Neural cell (in vitro differentiated cells): ENCODE measurements at regions not wholly inside any gene's neighbourhood (a gene's known extent, or its start where the extent isn't known, plus 50 kb on each side); places are given as distances from the start of the nearest gene placed in this dataset.

Experiments
- H2AFZ ChIP-seq: fragments of 200-600, 300-800 bp; sonication (generic), shearing (Covaris generic); 2 replicates; pipeline ENCODE4 v1.6.0; 2014; ENCODE audit warnings: low read depth, mild to moderate bottlenecking, antibody characterized with exemption, low read length, moderate library complexity
- H3F3A ChIP-seq: fragments of 200-600 bp; shearing (Covaris generic); 2 replicates; pipeline ENCODE4 v1.6.1; 2016; ENCODE audit warnings: mild to moderate bottlenecking, moderate library complexity, mixed read lengths, antibody characterized with exemption, low read length; ENCODE audit not compliant: insufficient read depth, poor library complexity, severe bottlenecking
- H3K27ac ChIP-seq: fragments of 200-600, 300-800 bp; sonication (generic), shearing (Covaris generic); 2 replicates; pipeline ENCODE4 v1.5.1; 2014; ENCODE audit warnings: mild to moderate bottlenecking, low read length, moderate library complexity
- H3K27me3 ChIP-seq: fragments of 300-800, 200-600 bp; sonication (generic), shearing (Covaris generic); 2 replicates; pipeline ENCODE4 v1.6.0; 2014; ENCODE audit warnings: mild to moderate bottlenecking, low read depth, low read length, moderate library complexity; ENCODE audit not compliant: insufficient read depth
- H3K36me3 ChIP-seq: fragments of 300-800, 200-600 bp; sonication (generic), shearing (Covaris generic); 2 replicates; pipeline ENCODE4 v1.5.1; 2014; ENCODE audit warnings: mild to moderate bottlenecking, antibody characterized with exemption, low read length, moderate library complexity; ENCODE audit not compliant: insufficient read depth
- H3K4me2 ChIP-seq: fragments of 300-800, 200-600 bp; sonication (generic), shearing (Covaris generic); 2 replicates; pipeline ENCODE4 v1.6.0; 2014; ENCODE audit warnings: mild to moderate bottlenecking, low read length
- H3K4me3 ChIP-seq: fragments of 300-800, 200-600 bp; sonication (generic), shearing (Covaris generic); 2 replicates; pipeline ENCODE4 v1.5.1; 2014; ENCODE audit warnings: mild to moderate bottlenecking, low read length, moderate library complexity
- H3K79me2 ChIP-seq: fragments of 200-600 bp; shearing (Covaris generic); replicated peaks from 2 replicates; pipeline ENCODE4 v1.6.0; 2014; ENCODE audit warnings: mild to moderate bottlenecking, low read length, moderate library complexity; ENCODE audit not compliant: insufficient read depth
- H3K9ac ChIP-seq: fragments of 300-800, 200-600 bp; sonication (generic), shearing (Covaris generic); 2 replicates; pipeline ENCODE4 v1.6.1; 2016; ENCODE audit warnings: mild to moderate bottlenecking, low read length, mixed read lengths
- H3K9me2 ChIP-seq: fragments of 200-600 bp; shearing (Covaris generic); 2 replicates; pipeline ENCODE4 v1.6.1; 2016; ENCODE audit warnings: mild to moderate bottlenecking, low read length, mixed read lengths; ENCODE audit not compliant: insufficient read depth
- H3K9me3 ChIP-seq: fragments of 200-600, 300-800 bp; sonication (generic), shearing (Covaris generic); 2 replicates; pipeline ENCODE4 v1.6.1; 2016; ENCODE audit warnings: mild to moderate bottlenecking, mixed run types, low read length, moderate library complexity, mixed read lengths
- H4K20me1 ChIP-seq: fragments of 200-600 bp; shearing (Covaris generic); 2 replicates; pipeline ENCODE4 v1.6.1; 2016; ENCODE audit warnings: mild to moderate bottlenecking, mixed run types; ENCODE audit not compliant: insufficient read depth
- CTCF ChIP-seq: fragments of 450-650 bp; IDR thresholded peaks from 2 replicates; pipeline ENCODE4 v1.5.1; 2014; ENCODE audit warnings: antibody characterized with exemption, mild to moderate bottlenecking, moderate library complexity; ENCODE audit not compliant: poor library complexity, severe bottlenecking
- EP300 ChIP-seq: fragments of 450-650 bp; conservative IDR thresholded peaks from 2 replicates; pipeline ENCODE4 v1.6.1; 2014; ENCODE audit warnings: antibody characterized with exemption, mild to moderate bottlenecking, moderate library complexity; ENCODE audit not compliant: poor library complexity, severe bottlenecking
- EZH2 ChIP-seq: fragments of 200-600, 300-800 bp; shearing (Covaris generic), sonication (generic); IDR thresholded peaks from 2 replicates; pipeline ENCODE4 v1.6.1; 2014; ENCODE audit warnings: antibody characterized with exemption, low read length, borderline replicate concordance, mild to moderate bottlenecking; ENCODE audit not compliant: insufficient read depth, poor library complexity, severe bottlenecking
- MXI1 ChIP-seq: fragments of 450-650 bp; conservative IDR thresholded peaks from 2 replicates; pipeline ENCODE4 v1.6.1; 2014; ENCODE audit warnings: antibody characterized with exemption, mild to moderate bottlenecking; ENCODE audit not compliant: poor library complexity, severe bottlenecking
- POLR2AphosphoS5 ChIP-seq: IDR thresholded peaks from 2 replicates; pipeline ENCODE4 v1.6.1; 2012
- RAD21 ChIP-seq: fragments of 450-650 bp; conservative IDR thresholded peaks from 2 replicates; pipeline ENCODE4 v1.6.1; 2014; ENCODE audit warnings: antibody characterized with exemption, mild to moderate bottlenecking, moderate library complexity
- REST ChIP-seq: IDR thresholded peaks from 2 replicates; pipeline ENCODE4 v1.6.1; 2012; ENCODE audit warnings: borderline replicate concordance
- SMC3 ChIP-seq: fragments of 450-650 bp; conservative IDR thresholded peaks from 2 replicates; pipeline ENCODE4 v1.6.1; 2014; ENCODE audit warnings: antibody characterized with exemption, mild to moderate bottlenecking, moderate library complexity; ENCODE audit not compliant: poor library complexity
- TAF1 ChIP-seq: IDR thresholded peaks from 2 replicates; pipeline ENCODE4 v1.6.1; 2012; ENCODE audit warnings: low read depth

DNA sequence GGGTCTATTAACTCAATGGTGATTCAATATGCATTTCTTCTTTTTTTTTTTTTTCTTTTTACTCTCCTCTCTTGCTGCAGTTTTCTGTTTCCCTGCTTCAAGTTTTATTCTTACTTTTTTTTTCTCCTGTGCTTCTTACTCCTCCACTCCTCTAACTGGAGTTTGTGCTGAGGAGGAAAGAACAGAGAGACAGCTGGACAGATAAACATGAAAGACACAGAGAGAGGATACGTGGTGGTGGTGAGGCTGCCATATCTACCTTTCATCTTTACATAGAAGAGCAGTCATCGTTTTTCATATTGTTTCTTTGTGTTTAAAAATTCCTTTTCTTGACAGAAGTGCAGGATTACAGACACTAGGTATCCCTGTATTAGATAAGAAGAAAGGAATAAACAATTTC lies 262.8 kb downstream of the OTOL1 start:
- Histone ChIP-seq H3K79me2 (no peaks in the 10 kb centered on the region), H4K20me1 (no peaks in the 10 kb centered on the region), H3K9ac (no peak overlapping the region), H3K4me3 (no peak overlapping the region), H3K9me3 (no peaks in the 10 kb centered on the region), H3K36me3 (no peaks in the 10 kb centered on the region), H3K27ac (no peak overlapping the region), H2AFZ (no peak overlapping the region), H3K27me3 (no peaks in the 10 kb centered on the region), H3K9me2 (no peaks in the 10 kb centered on the region), H3F3A (no peaks in the 10 kb centered on the region), H3K4me2 (no peak overlapping the region)
- TF ChIP-seq EP300 (no peak), RAD21 (no peak), TAF1 (no peak), SMC3 (no peak), CTCF (no peak)

GRCh38 chr3:161766331-161766730 lies 269.7 kb downstream of the OTOL1 start:
- TF ChIP-seq TAF1 = no peak
- no peak for TF ChIP-seq CTCF
- no peak for TF ChIP-seq EZH2
- no peak for TF ChIP-seq MXI1
- TF ChIP-seq RAD21 = no peak
- TF ChIP-seq POLR2AphosphoS5 = no peak
- TF ChIP-seq REST = no peak
- TF ChIP-seq EP300 = no peak
- TF ChIP-seq SMC3 = no peak
- no peaks in the 10 kb centered on the region for H3K36me3 ChIP-seq
- no peak overlapping the region for H3K27ac ChIP-seq
- no peaks in the 10 kb centered on the region for H4K20me1 ChIP-seq
- H3K4me3 ChIP-seq = no peak overlapping the region
- no peaks in the 10 kb centered on the region for H3K27me3 ChIP-seq
- H2AFZ ChIP-seq = no peak overlapping the region
- no peaks in the 10 kb centered on the region for H3F3A ChIP-seq
- H3K4me2 ChIP-seq = no peak overlapping the region
- no peaks in the 10 kb centered on the region for H3K9me2 ChIP-seq
- H3K9ac ChIP-seq = no peak overlapping the region
- H3K79me2 ChIP-seq = no peaks in the 10 kb centered on the region
- H3K9me3 ChIP-seq = no peaks in the 10 kb centered on the region
